ENCODE measurements at regions not wholly inside any gene's neighbourhood (a gene's known extent, or its start where the extent isn't known, plus 50 kb on each side); places are given as distances from the start of the nearest gene placed in this dataset.

DNA sequence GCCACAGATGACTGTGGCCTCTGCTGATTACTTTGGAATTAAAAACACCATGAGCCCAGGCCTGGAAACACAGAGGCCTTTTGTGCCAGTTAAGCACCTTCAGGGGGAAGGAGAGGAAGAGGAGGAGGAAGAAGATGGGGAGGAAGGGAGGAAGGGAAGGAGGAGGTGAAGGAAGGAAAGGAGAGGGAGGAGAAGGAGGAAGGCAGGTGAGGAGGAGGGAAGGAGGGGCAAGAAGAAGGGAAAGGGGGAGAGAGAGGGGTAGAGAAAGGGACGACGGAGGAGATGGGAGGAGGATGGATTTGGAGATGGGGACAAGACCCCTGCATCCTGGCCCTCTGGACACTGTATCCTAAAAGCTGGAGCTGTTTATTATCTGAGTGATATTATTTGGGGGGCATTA is 231.0 kb downstream of the UQCRFS1 start:
- TF ChIP-seq, protein P1, sequence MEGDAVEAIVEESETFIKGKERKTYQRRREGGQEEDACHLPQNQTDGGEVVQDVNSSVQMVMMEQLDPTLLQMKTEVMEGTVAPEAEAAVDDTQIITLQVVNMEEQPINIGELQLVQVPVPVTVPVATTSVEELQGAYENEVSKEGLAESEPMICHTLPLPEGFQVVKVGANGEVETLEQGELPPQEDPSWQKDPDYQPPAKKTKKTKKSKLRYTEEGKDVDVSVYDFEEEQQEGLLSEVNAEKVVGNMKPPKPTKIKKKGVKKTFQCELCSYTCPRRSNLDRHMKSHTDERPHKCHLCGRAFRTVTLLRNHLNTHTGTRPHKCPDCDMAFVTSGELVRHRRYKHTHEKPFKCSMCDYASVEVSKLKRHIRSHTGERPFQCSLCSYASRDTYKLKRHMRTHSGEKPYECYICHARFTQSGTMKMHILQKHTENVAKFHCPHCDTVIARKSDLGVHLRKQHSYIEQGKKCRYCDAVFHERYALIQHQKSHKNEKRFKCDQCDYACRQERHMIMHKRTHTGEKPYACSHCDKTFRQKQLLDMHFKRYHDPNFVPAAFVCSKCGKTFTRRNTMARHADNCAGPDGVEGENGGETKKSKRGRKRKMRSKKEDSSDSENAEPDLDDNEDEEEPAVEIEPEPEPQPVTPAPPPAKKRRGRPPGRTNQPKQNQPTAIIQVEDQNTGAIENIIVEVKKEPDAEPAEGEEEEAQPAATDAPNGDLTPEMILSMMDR (IDR thresholded peaks at IDR 0.05) = no peak
- TF ChIP-seq POLR2A (IDR thresholded peaks at IDR 0.05) = no peak
